CD4-positive, alpha-beta T cell treated with Interleukin-2 at 100 ng/mL for 4 hours (primary cell): ENCODE measurements at regions not wholly inside any gene's neighbourhood (a gene's known extent, or its start where the extent isn't known, plus 50 kb on each side); places are given as distances from the start of the nearest gene placed in this dataset.

Experiments
- DNase-seq: peaks from one replicate; pipeline ENCODE4 v3.0.0-alpha.2; 2020; ENCODE audit warnings: low spot score

DNA sequence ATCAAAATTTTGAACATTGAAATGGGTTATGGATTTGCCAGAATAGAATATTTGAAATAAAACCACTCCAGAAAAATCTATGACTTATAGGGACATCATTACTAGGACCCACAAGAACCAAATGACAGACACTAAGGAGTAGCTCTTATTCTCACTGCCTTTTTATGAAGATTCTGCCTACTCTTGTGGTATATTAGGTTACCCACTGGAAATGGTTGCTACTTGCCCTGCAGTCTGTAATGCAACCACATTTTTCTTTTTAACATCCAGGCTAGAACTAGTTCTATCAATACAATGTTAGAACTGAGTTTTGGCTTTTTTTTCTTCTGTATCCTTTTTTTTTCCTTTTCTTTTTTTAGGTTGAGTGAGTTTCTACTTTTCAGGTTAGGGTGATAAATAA lies 158.9 kb downstream of the PPP1R2C start:
- no peak for DNase-seq

DNA sequence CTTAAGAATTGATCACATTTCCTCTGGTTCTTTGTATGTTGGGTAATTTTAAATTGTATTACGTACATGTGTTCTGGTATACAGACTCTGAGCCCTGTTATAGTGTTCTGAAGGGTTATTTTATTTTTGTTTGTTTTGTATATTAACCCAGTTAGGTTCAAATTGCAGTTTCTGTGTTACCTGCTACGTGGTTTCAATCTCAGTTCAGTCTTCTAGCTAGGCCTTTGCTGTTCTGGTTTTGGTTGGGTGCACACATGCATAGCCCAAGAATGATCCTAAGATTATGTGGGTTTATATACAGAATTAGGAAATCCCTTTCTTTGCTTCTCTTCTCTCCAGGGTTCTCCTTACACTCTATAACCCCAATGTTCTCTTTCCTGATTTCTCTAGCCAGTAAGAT lies 161.0 kb downstream of the PPP1R2C start:
- no peak for DNase-seq

DNA sequence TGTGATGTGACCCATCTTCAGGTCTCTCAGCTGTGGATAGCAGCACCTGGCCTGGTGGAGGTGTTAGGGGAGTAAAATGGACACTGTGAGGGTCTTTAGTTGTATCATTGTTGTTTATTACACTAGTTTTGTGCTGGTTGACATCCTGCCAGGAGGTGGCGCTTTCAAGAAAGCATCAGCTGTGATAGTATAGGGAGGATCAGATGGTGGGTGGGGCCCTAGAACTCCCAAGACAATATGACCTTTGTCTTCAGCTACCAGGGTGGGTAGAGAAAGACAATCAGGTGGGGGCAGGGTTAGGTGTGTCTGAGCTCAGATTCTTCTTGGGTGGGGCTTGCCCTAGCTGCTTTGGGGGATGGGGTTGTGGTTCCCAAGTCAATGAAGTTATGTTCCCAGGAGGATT lies 162.8 kb downstream of the PPP1R2C start:
- DNase-seq: no peak

DNA sequence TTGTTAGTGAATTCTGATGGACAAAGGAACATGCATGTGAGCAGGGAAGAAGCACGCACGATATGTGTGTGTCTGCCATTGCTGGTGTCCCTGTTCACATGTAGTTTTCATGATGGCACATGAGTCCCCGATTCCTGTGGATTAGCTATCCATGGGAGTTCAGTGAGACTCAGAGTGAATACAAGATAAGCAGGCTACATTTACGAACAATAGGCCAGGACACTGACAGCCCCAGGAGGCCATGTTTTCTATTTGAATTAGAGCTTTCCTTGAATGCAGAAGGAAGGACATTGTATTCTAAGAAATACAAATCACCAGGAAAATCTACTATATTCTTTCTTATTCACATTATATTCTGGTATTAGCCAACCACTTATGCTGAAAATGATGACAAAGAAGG lies 171.4 kb downstream of the PPP1R2C start:
- no peak for DNase-seq

DNA sequence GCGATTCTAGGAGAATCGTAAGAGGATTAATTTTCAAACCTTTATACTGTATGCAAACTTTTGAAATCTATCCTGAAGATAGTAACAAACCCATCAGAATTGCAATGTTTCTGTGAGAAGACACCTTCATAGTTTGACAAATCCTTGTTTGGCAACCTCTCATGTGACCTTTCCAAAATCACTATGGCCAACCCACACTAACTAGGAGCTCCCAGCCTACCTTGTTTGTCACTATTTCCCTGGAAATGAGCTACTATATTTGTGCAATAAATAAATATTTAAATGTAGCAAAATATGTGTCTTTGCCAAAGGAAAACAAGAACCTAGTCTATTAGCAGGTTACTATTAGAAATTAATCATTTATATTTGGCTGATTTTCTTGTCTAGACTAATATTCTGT lies 173.7 kb downstream of the PPP1R2C start:
- no peak for DNase-seq

DNA sequence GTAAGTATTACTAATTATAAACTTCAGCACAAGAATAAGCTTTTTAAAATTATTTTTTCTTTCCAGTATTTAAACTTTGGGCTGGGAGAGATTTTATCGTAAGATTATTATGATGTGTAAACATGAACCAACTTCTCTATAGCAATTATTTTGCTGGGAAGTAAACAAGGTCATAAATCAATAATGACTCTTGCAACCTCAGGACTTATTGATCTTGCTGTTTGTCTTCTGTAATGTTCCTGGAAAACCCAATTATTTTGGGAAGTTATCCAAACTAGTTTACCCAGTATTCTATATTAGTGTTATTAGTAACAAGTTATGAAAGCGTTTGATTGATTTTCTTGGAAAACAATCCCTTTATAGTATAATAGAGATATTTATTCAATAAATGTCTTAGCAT lies 174.9 kb downstream of the PPP1R2C start:
- DNase-seq: no peak

DNA sequence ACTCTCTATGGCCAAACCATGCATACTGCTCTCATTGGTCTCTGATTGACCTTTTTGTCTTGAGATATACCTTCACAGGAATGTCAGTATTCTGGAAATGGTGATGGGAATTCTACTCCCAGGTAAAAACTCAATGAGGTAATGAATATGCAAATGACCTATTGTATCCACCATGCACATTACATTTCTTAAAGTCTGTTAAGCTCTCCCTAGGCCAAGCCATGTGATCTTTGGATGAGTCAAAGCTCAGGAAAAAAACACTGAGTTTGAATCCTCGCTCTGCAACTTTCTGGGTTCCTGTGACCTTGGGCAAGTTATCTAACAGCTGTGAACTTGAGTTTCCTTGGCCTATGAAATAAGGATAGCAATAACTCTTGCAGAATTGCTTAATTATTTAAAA lies 175.4 kb downstream of the PPP1R2C start:
- DNase-seq: no peak

DNA sequence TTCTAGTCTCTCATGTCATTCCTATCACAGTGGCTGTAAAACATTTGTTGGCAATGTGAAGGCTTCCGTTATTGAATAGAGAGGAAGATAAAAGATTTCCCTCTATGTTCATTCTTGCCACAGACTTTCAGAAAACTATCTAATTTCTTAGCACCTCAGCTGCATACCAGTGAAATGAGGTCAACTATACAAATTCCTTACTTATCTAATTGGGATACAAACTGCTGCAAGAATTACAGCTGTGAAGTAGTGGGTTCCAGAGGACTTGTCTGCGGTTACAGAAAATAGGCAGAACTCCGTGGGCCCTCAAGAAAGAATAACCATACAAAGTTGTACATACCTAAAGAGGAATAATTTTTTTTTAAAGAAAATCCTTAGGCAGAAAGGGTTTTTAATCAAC lies 175.8 kb downstream of the PPP1R2C start:
- DNase-seq: no peak

DNA sequence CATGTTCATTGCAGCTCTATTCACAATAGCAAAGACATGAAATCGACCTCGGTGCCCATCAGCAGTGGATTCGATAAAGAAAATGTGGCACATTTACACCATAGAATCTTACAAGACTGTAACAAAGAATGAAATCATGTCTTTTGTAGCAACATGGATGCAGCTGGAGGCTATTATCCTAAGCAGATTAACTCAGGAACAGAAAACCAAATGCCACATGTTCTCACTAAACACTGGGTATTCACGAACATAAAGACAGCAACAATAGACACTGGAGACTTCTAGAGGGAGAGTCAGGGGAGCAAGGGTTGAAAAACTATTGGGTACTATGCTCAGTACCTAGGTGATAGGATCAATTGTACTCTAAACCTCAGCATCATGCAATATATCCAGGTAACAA lies 180.5 kb downstream of the PPP1R2C start:
- no peak for DNase-seq

DNA sequence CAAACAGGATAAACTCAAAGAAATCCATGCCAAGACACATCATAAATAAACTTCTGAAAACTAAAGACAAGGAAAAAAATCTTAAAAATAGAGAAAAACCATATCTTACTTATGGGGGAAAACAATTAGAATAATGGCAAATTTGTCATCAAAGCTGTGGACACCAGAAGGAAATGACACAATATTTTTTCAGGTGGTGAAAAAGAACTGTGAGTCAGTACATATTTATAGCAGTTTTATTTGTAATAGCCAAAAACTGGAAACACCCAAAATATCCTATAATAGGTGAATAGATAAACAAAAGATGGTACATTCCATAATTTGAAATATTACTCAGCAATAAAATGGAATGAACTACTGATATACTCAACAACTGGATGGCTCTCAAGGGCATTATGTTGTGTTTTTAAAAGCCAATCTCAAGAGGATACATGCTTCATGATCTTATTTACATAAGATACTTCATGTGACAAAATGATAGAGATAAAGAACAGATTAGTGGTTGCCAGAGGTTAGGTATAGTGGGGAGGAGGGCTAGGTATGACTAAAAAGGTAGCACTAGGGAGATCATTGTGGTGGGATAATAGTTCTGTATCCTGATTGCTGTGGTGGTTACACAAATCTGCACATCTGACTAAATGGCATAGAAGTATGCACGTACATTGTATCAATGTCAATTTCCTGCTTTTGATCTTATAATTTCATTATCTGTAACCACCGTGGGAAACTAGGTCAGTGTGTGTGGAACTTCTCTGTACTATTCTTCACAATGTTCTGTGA lies 191.9 kb downstream of the PPP1R2C start:
- DNase-seq: peak; percentile 3

DNA sequence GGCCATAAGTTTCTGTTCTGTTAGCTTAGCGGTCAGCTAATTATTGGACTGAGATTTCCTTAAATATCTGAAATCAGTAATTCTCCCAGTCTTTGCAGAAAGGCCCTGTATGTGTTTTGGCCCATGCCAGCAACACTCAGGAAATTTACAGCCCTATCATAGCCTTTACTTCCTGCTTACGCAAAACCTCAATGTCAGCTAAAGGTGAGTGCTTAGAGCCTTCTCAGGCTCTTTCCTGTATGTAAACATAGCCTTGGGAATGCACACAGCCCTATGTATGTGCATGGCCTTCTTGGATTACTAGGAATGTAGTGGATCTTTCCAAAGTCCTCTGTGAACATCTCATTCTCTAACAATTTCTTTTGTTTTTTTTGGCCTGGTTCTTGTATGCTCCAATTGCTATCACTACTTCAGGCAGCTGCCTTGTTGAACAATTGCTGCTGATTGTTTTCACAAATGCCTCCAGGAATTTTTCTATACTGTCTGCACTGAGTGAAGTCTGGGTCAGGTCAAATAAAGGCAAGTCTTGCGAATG lies 200.0 kb downstream of the PPP1R2C start:
- peak; percentile 3 for DNase-seq

DNA sequence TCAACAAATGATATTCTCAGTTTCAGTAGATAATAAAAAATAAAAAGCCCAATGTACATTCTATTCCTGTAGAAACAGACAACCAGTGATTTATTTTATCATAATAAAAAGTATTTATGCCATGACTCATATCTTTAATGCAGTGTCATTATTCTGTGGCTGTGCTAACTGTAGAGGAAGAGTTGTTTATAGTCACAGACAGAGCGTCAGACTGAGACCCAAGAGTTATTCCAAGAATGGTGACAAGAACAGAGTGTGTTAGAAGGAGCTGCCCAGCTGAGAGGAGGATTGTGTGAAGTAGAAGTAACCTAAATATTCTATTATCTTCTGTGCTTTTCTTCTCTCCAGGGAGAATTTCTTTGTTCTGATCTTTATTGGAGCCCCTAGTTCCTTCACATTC lies 210.7 kb downstream of the PPP1R2C start:
- DNase-seq: no peak

DNA sequence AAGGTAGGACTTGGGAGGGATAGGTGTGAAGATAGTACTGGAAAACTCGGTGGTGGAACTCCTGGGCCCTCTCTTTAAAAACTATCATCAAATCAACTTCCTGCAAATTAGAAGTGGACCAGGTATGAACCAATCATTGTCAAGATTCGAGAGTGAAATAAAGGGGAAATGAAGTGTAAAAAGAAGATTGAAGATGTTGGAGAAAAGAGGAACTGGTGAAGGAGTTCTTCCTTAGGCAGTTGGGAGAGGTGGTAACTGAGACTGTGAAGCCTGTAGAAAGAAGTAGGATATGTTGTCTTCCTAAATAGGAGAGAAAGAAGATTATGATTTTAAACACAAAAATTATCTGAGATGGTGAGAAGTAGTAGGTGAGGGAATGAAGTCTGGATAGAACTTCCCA lies 212.2 kb downstream of the PPP1R2C start:
- no peak for DNase-seq

DNA sequence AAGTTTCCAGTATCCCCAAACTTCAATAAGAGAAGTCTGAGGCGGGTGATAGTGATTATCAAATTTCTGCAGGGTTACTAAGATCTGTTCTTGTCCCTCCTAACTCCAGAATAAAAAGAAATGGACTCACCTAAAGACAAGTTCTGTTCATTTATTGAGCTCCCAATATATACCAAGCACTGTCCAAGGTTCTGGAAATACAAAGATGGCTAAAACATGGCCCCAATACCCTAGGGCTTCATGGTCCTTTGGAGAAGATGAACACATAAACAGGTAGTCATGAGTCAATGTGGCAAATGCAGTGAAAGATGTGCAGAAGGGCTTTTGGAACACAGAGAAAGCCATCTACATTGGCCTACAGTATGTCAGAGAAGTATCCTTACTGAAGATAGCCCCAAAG lies 231.2 kb downstream of the PPP1R2C start:
- DNase-seq: no peak

DNA sequence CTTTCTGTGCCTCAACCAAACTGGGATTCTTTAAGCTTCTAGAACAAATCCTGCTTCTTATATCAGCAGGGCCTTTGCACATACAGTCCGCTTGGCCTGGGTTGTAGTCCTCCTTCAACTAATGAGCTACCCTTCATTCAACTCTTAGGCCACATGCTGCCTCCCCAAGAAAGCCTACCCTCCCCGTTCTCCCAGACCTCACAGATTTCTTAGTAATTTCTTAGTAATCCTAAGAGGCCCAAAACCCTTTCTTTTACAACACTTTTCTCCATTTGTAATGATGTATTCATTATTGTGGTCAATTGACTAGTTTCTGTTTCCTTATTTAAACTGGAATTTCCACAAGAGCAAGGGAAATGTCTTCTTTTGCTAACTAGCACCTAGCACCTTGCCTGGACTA lies 233.1 kb downstream of the PPP1R2C start:
- no peak for DNase-seq

DNA sequence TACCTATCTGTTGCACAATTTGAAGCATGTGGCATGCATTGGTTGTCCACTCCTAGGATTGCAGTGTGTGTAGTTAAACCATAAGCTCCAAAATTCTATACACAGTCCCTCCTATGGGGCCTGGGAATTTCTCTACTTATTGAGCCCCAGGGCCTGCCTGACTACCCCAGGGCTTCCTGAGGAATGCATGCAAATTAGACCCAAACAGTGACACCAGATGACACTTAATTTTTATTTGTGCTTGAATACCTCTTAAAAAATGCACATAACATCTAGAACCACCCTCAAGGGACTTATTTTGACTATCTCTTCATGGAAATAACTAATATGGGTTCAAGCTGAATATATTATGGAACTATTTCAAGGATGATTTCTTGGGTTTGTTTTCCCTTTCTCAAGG lies 236.4 kb downstream of the PPP1R2C start:
- DNase-seq: no peak

DNA sequence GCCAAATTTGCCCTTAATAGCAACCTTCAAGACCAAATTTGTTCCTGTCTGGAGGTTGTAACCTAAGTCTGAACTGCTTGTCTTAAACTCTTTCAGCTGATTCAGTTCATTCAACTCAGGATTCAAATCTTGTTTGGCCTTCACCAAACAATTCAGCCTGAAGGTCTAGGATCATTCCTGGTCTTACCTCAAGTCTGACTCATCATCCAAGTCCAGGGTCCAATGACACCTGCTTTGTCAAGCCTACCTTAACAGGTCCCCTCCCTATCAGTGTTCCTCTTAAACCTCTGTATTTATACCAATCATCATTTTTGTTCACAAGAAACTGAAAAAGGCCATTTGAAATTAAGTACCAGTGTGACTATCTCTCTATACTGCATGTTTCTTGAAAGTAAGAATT lies 237.8 kb downstream of the PPP1R2C start:
- DNase-seq: no peak

DNA sequence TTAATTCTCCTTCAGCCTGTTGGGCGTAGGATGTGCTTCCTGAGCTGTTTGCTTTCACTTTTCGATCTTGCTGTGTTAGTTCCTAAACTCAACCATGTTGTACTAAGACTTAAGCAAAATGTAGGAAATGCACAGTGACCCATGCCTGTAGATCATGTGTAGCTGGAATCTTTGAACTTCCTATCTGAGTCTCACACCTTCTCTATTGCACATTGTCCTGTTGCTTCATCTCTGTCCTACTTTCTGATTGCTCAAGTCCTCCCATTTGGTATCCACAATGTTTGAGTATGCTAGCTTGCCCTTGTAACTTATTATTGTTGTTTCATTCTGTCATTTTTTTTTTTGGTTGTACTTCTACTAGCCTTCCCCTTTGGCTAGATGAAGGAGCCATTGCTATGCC lies 239.6 kb downstream of the PPP1R2C start:
- DNase-seq: no peak

DNA sequence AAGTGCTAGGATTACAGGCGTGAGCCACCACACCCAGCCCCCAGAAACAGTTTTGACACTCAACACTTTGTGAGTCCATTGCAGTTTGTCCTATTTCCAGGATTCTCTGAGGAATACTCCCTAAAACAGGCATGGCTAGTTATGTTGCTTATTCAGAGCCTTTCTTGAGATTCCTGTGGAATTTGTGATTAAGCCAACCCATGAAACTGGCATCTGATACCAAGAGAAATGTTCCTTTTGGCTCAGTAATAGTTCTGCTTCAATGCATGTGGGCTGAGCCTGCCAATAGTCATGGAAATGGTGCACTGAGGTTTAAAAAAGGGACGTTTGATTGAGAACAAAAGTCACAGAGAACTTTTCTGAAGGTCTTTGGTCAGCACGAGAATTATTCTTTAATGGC lies 241.7 kb downstream of the PPP1R2C start:
- no peak for DNase-seq

DNA sequence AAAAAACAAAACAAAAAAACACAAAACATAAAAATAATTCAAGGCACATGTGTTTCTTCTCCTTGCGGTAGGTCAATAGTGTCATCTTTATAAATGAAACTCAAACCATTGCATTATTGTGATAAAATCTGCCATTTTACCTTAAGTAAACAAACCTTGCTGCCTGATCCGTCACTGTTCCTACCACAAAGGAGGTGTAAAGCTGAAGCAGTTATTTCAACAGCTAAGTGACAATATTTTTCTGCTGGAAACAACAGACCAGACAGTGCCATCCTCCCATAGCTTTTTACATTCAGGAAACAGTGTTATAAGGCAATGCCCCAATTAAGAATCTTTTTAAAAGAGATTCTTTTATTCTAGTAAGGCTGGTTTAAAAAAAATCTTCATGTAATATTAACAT lies 242.7 kb downstream of the PPP1R2C start:
- no peak for DNase-seq

DNA sequence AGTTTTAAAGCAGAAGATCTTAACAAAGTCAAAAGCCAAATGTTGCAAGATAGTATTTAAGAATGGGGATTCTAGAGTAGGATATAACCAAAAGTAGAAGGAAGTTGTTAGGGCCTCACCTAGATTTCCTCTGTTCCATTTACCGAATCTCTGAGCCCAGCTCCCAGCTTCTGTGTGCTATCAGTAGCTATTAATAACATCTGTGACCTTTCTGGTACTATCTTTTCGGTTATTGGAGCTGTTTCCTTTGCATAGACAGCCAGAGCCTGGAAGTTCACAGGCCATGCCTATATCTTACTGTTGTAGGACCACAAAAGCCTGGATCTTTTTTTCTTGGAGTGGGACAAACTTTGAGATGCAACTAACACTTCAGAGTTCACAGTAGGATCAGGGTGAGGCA lies 244.2 kb downstream of the PPP1R2C start:
- DNase-seq: no peak

DNA sequence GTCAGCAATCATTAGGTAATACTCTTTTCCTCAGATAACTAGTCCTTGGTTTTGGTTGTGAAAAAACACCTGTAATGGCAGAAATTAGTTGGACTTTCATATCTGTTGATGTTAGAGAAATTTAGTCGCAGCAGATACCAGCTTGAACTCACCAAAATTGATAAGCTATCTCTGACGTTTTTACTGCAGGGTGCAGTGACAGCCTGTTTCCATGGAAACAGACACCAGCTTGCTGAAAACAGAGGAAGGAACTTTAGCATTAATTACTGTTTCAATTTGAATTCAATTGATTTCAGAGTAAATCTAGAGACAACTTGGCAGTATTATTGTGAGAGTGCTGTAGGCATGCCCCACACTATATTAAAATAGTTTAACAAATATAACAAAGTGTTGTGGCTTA lies 246.5 kb downstream of the PPP1R2C start:
- DNase-seq: peak; percentile 40

DNA sequence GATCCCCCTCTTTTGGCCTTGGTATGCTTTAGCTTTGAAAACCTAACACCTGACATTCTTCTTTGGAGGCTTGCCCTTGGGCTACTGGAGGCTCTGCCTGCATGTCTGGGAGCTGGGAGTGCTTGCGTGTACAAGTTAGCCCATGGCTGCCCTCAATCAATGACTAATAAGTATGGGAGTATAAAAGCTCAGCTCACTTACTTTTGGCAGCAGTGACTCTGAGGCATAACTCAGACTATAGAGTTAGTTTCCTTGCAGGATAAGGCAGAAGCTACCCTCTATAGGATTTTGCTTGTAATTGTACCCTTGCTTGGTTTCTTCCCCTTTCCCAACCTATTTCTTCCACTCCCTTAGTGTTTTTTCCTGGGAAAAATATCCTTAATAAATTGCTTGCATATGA lies 247.9 kb downstream of the PPP1R2C start:
- DNase-seq: no peak

DNA sequence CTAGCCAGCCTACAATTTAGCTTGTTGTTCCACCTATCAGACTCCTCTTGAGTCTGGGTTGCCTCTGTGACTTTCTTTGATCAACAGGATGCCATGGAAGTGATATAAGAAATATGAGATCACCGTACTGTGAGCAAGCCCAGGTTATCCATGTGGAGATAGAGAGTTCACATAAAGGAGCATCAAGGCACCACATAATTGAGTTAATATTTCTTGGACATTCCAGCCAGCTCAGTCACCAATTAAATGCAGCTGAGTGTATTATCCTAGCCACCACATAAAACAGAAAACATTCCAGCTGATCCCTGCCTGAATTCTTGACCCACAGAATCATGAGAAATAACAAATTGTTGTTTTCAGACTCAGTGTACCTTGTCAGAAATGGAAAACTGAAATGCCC lies 253.6 kb downstream of the PPP1R2C start:
- no peak for DNase-seq
